DND-41 (cell line): ENCODE measurements at regions not wholly inside any gene's neighbourhood (a gene's known extent, or its start where the extent isn't known, plus 50 kb on each side); places are given as distances from the start of the nearest gene placed in this dataset.
"Not testable (repeated sequence)": the region's sequence is repeated elsewhere in the genome, so short reads cannot be mapped to it uniquely, and the experiment has no call there.

ENCODE experiments used
- ATAC-seq: fragments of 200-7000 bp; cut with Tn5 transposase; 3 replicates; pipeline ENCODE4 v1.9.1; 2021; ENCODE audit warnings: low read depth; ENCODE audit not compliant: insufficient read depth
- DNase-seq: peaks from one replicate; pipeline ENCODE4 v3.0.0-alpha.2; 2020
- H2AFZ ChIP-seq: 2 replicates; pipeline ENCODE4 v1.6.0; 2012; ENCODE audit warnings: low read depth, low read length
- H3K27ac ChIP-seq: 2 replicates; pipeline ENCODE4 v1.5.1; 2012; ENCODE audit warnings: low read length, inconsistent platforms
- H3K27me3 ChIP-seq: fragments of 200-600 bp; sonication (generic); 2 replicates; pipeline ENCODE4 v1.6.0; 2012; ENCODE audit warnings: low read length, mild to moderate bottlenecking, inconsistent platforms; ENCODE audit not compliant: insufficient read depth, poor library complexity
- H3K36me3 ChIP-seq: 2 replicates; pipeline ENCODE4 v1.5.1; 2012; ENCODE audit warnings: low read length, inconsistent platforms; ENCODE audit not compliant: insufficient read depth
- H3K4me1 ChIP-seq: 2 replicates; pipeline ENCODE4 v1.5.1; 2012; ENCODE audit warnings: mild to moderate bottlenecking, low read length; ENCODE audit not compliant: insufficient read depth
- H3K4me2 ChIP-seq: 2 replicates; pipeline ENCODE4 v1.6.0; 2012; ENCODE audit warnings: mild to moderate bottlenecking, moderate library complexity, low read length, inconsistent platforms; ENCODE audit not compliant: insufficient read depth
- H3K4me3 ChIP-seq, 2 experiments: fragments of 200-600 bp in 1 of 2; shearing (Covaris generic) in 1 of 2; 2 replicates each; pipeline ENCODE4 v1.5.1; 2012 to 2016; ENCODE audit warnings: inconsistent platforms in 2 of 2, low read length in 2 of 2, mild to moderate bottlenecking in 2 of 2, low read depth in 1 of 2, moderate library complexity in 1 of 2
- H3K79me2 ChIP-seq: 2 replicates; pipeline ENCODE4 v1.6.0; 2012; ENCODE audit warnings: low read length, inconsistent platforms; ENCODE audit not compliant: insufficient read depth
- H3K9ac ChIP-seq: 2 replicates; pipeline ENCODE4 v1.6.0; 2012; ENCODE audit warnings: low read depth, mild to moderate bottlenecking, inconsistent platforms, low read length, moderate library complexity
- H3K9me3 ChIP-seq: 2 replicates; pipeline ENCODE4 v1.5.1; 2012; ENCODE audit warnings: low read length, moderate library complexity, mild to moderate bottlenecking, inconsistent platforms; ENCODE audit not compliant: insufficient read depth, severe bottlenecking
- H4K20me1 ChIP-seq: 2 replicates; pipeline ENCODE4 v1.6.0; 2012; ENCODE audit warnings: low read length; ENCODE audit not compliant: insufficient read depth
- CTCF ChIP-seq: IDR thresholded peaks from 2 replicates; pipeline ENCODE4 v1.5.1; 2012; ENCODE audit warnings: borderline replicate concordance, low read length, moderate library complexity, mild to moderate bottlenecking; ENCODE audit not compliant: poor library complexity, severe bottlenecking; ENCODE audit errors: extremely low read depth
- EZH2 ChIP-seq: IDR thresholded peaks from 3 replicates; pipeline ENCODE4 v1.6.1; 2012; ENCODE audit warnings: borderline replicate concordance, low read depth, mild to moderate bottlenecking, moderate library complexity, low read length, inconsistent platforms; ENCODE audit not compliant: severe bottlenecking

GRCh38 chr2:161067846-161068350 lies 92.3 kb upstream of the TANK start:
- DNase-seq (no peak), ATAC-seq (no peak)
- Histone ChIP-seq H3K9me3 (no peaks in the 10 kb centered on the region), H3K79me2 (no peaks in the 10 kb centered on the region), H3K9ac (no peak overlapping the region), H3K4me1 (peaks cover 17% of the 10 kb centered on the region), H3K4me3 (no peak overlapping the region), H2AFZ (no peak overlapping the region), H3K36me3 (no peaks in the 10 kb centered on the region), H3K27ac (no peak overlapping the region), H4K20me1 (no peaks in the 10 kb centered on the region), H3K27me3 (no peaks in the 10 kb centered on the region), H3K4me2 (no peak overlapping the region)
- TF ChIP-seq CTCF, result no peak
- TF ChIP-seq EZH2, result no peak

GRCh38 chr2:161068670-161069069 lies 91.6 kb upstream of the TANK start:
- Histone ChIP-seq H3K4me3 (no peak overlapping the region), H3K79me2 (no peaks in the 10 kb centered on the region), H3K9ac (no peak overlapping the region), H4K20me1 (no peaks in the 10 kb centered on the region), H3K9me3 (no peaks in the 10 kb centered on the region), H3K27me3 (no peaks in the 10 kb centered on the region), H2AFZ (no peak overlapping the region), H3K4me2 (no peak overlapping the region), H3K27ac (no peak overlapping the region), H3K4me1 (peaks cover 11% of the 10 kb centered on the region), H3K36me3 (no peaks in the 10 kb centered on the region)
- TF ChIP-seq EZH2 (no peak), CTCF (no peak)
- DNase-seq (no peak), ATAC-seq (no peak)

GRCh38 chr2:161070693-161071479 lies 89.3 kb upstream of the TANK start:
- Histone ChIP-seq H3K27me3 (no peaks in the 10 kb centered on the region), H3K36me3 (no peaks in the 10 kb centered on the region), H3K4me1 (peaks cover 8% of the 10 kb centered on the region; the same call in 1 of the 2 replicates), H3K4me2 (no peak overlapping the region), H3K27ac (no peak overlapping the region), H2AFZ (no peak overlapping the region), H4K20me1 (no peaks in the 10 kb centered on the region), H3K9ac (no peak overlapping the region), H3K9me3 (no peaks in the 10 kb centered on the region), H3K4me3 (no peak overlapping the region), H3K79me2 (no peaks in the 10 kb centered on the region)
- ATAC-seq (peak; percentile 44), DNase-seq (no peak)
- no peak for TF ChIP-seq CTCF
- TF ChIP-seq EZH2, result no peak

GRCh38 chr2:161072436-161072835 lies 87.8 kb upstream of the TANK start:
- H3K4me1 ChIP-seq, result peaks cover 24% of the 10 kb centered on the region
- H3K9ac ChIP-seq, H3K9me3 ChIP-seq, H3K4me2 ChIP-seq, H3K27me3 ChIP-seq, H3K4me3 ChIP-seq, H3K36me3 ChIP-seq, DNase-seq, H2AFZ ChIP-seq, H3K27ac ChIP-seq, H3K79me2 ChIP-seq, H4K20me1 ChIP-seq, ATAC-seq: not testable (repeated sequence)
